SKM-1 treated with dmso at 0.1 percent for 144 hours (cell line): ENCODE measurements at regions not wholly inside any gene's neighbourhood (a gene's known extent, or its start where the extent isn't known, plus 50 kb on each side); places are given as distances from the start of the nearest gene placed in this dataset.

Experiments
- DNase-seq: peaks from one replicate; lab custom pipeline; 2025; ENCODE audit not compliant: unreplicated experiment; lab: John Stamatoyannopoulos, UW

DNA sequence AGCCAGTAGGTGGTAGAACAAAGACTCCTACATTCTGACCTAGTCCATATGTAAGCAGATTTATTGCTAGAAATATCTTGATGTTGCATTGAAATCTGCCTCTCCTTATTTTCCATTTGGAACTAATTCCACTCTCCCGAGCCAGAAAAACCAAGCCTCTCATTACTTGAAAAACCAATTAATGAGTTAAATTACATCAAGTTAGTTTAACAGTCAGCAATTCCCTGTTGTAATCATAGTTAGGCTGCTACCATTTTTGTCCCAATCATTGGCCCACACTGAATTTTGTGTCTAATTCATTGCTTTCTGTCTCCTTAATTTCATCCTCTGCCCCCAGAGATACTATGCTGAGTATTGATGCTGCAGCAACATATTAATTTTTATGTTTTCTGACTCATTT, 168.3 kb upstream of the TNP1 start:
- DNase-seq, result no peak

- DNase-seq, result no peak
Measured at GRCh38 chr2:217027414-217027813, 167.6 kb upstream of the TNP1 start.

DNA sequence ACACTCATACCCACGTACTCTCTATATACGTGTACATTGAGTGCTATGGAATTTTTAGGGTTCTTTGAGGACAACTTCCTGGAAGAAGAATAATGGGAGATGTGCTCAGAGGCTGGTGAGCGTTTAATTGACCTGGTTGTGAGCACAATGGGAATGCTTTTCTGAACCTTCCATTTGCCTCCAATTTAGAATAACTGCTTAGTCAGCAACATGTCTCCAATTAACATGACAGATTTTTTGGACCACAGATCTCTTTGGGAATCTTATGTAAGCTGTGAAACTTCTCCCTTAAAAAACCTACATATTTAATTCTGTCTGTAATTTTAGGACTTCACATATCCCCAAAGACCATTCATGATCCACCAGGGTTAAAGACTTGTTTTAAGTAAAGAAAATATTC, 166.7 kb upstream of the TNP1 start:
- no peak for DNase-seq

- no peak for DNase-seq
Measured at GRCh38 chr2:217026161-217026560, 166.3 kb upstream of the TNP1 start.

DNA sequence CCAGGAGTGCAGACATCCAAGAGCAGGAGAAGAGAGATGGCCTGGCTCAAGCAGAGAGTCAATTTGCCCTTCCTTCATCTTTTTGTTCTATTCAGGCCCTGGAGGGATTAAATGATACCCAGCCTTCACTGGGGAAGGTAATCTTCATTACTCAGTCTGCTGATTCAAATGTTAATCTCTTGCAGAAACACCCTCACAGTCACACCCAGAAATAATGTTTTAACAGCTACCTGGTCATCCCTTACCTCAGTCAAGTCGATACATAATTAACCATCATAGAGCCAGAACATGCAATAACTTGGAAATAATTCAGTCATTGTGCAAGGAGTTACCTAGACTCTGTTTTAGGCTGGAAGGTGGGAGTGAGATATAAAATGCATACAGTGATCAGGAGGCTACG, 163.7 kb upstream of the TNP1 start:
- DNase-seq, result no peak

GRCh38 chr2:217017456-217018252, 157.8 kb upstream of the TNP1 start:
- no peak for DNase-seq

DNA sequence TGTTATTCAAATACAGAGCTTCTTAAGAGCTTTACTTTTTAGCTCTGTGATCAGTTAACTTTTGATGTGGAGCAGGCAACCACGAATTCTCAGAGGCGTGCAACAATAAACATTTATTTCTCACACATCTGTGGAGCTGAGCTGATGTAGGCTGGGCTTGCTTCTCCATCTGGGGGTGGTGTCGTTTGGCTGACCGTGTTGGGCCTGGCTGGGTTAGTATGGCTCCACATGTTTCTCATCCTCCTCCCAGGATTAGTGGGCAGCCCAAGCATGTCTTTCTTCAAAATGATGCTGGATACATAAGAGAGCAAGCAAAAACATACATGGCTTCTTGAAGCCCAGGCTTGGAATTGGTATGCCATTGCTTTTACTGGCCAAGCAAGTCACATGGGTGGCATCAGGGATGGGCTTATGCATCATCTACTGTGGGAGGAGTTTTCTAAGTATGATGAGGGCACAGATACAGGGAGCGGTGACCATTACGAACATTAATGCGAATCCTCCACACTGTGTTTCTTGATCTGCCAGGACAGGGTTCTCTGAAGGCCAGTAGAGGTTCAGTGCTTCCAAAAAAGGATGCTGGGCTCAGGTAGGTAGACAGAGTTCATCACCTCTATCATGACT, 157.0 kb upstream of the TNP1 start:
- no peak for DNase-seq

- no peak for DNase-seq
Measured at GRCh38 chr2:217014328-217015105, 154.7 kb upstream of the TNP1 start.

GRCh38 chr2:217013926-217014325, 154.1 kb upstream of the TNP1 start:
- DNase-seq, result no peak

- no peak for DNase-seq
Measured at GRCh38 chr2:217011576-217011975, 151.7 kb upstream of the TNP1 start.

GRCh38 chr2:217010173-217010572, 150.3 kb upstream of the TNP1 start:
- DNase-seq, result no peak

DNA sequence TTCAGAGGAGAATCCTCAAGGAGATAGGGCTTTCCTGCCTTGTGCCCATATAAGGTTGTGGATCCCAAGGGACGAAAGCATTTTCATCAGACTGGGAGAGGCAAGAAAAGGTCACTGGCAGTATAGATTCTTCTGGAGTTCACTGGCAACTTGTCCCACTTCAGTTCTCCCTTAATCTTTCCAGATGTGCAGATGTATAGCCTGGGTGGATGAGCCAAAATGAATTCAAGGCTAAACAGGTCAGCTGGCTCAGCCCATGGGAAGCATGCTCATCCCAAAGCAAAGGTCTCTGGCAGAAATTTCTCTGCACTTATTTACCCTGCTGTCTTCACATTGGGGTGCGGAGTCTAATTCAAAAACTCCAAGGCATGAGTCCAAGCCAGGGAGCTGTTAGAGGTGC, 148.9 kb upstream of the TNP1 start:
- no peak for DNase-seq

DNA sequence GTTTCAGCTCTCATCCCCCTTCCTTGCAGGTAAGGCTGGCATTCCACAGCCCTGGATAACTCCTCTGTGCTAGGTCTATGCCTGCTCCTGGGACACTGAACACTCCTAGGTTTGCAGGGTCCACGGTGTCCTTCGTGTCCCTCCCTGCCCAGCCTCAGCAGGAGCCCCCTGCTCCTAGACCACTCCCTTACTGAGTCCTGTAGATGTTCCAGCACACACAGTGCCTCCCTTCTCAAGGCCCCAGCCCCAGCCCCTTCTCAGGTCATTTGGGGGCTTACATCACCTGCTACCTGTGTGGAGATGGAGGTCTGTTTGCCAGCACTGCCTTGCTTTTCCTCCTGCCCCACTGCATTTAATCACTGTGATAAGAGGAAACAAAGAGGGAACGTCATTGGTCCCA, 146.4 kb upstream of the TNP1 start:
- DNase-seq, result no peak

GRCh38 chr2:217004656-217005055, 144.8 kb upstream of the TNP1 start:
- DNase-seq, result no peak

GRCh38 chr2:217001740-217002139, 141.9 kb upstream of the TNP1 start:
- DNase-seq, result no peak

GRCh38 chr2:217000406-217000805, 140.5 kb upstream of the TNP1 start:
- DNase-seq, result no peak

DNA sequence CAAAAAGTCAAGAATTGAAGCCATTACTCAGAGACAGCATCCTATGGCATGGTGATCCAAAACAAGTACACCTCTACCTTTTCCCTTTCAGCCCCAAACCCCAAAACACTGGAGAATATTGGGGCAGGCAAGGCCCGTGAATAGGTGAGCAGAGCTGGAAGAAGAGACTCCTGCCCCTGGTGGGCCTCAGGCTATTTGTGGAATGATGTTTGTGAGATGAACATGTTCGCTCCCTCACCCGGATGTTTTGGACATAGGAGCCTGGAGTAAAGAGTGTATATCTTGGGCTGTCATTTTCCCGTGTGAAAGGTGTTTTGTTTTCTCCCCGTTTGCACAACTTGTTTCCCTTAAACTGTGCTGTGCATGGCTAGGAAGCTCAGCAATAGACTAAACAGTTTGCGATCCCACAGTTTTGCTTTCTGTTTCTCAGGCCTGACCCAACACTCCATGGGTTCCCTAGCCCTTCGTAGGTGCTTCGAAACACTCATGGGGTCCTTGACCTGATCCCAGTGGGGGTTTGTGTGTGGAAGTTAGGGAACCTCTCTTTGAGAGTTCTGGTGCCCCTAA, 136.5 kb upstream of the TNP1 start:
- DNase-seq, result no peak

GRCh38 chr2:216994353-216994854, 134.5 kb upstream of the TNP1 start:
- DNase-seq, result no peak

- no peak for DNase-seq
Measured at GRCh38 chr2:216992056-216992675, 132.3 kb upstream of the TNP1 start.

GRCh38 chr2:216991563-216991962, 131.7 kb upstream of the TNP1 start:
- no peak for DNase-seq
